NCI-H446 (cell line): ENCODE measurements at regions not wholly inside any gene's neighbourhood (a gene's known extent, or its start where the extent isn't known, plus 50 kb on each side); places are given as distances from the start of the nearest gene placed in this dataset.

Experiments
- DNase-seq, 2 experiments: peaks; one replicate each; lab custom pipeline; 2025; lab: John Stamatoyannopoulos, UW

GRCh38 chr11:88404932-88405710 is 67.6 kb upstream of the CTSC start:
- DNase-seq: no peak

- DNase-seq: no peak
These were observed 66.9 kb upstream of the CTSC start for GRCh38 chr11:88404391-88404790.

GRCh38 chr11:88402784-88403183 is 65.2 kb upstream of the CTSC start:
- DNase-seq: no peak

GRCh38 chr11:88402192-88402715 is 64.7 kb upstream of the CTSC start:
- no peak for DNase-seq

DNA sequence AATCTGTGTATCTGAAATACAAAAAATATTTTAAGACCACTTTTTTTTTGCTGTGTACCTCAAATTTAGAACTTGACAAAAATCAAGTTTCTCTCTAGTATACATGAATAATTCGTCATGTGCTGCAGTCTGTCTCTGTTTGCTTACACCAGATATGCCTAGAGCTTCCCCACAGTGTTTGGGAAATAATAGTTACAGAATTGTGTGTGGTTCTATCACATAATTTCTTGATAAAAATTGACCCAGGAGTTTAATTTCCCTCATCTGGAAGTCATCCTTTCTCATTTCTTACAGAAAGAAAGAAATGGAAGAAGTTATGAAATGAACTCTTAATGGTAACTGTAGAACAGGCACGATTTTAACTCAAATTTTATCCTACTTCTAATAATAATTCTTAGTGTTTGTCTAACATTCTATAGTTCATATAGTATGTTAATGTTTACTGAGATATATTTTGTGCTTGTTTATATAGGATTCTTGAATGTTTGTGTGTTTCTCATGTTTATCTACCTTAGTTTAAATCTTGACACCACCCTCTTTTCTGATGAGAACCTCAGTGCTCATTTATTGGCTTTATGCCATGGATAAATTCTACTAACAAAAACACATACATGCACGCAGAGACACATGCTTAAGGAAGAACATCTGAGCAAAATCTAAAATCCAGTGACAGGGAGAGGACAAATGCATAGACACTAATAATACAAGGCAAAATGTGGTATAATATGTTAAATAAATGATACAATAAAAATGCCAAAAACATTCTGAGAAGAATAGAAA is 61.4 kb upstream of the CTSC start:
- no peak for DNase-seq

DNA sequence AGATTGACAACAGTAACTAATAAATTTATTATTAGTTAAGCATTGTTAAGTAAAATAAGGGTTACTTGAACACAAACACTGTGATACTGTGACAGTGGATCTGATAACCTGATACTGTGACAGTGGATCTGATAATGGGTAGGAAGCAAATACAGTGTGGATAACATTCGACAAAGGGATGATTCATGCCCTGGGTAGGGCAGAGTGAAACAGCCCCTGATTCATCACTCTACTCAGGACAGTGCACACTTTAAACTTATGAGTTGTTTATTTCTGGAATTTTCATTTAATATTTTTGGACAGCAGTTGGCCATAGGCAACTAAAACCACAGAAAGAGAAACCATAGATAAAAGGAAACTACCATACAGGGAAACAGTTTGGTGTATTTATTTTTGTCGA is 60.8 kb upstream of the CTSC start:
- no peak for DNase-seq

GRCh38 chr11:88390254-88390653 is 52.7 kb upstream of the CTSC start:
- no peak for DNase-seq

DNA sequence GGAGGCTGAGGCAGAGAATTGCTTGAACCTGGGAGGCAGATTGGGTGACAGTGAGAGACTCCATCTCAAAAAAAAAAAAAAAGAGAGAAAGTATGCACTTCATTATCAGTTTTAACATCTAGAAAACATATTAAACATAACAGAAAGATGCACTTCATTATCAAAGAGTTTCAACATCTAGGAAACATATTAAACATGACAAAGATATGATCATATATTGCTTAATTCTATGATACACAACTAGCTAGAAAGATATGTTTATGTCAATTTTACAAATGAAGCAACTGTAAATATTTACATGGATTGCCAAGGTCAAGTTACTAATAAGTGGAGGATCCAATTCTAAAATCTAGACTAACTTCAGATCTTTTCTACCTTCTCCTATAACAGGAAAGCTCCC is 50.4 kb upstream of the CTSC start:
- no peak for DNase-seq
